Endodermal cell (in vitro differentiated cells): ENCODE measurements at regions not wholly inside any gene's neighbourhood (a gene's known extent, or its start where the extent isn't known, plus 50 kb on each side); places are given as distances from the start of the nearest gene placed in this dataset.

ENCODE experiments used
- DNase-seq: peaks from one replicate; pipeline ENCODE4 v3.0.0-alpha.2; 2017
- H3K27ac ChIP-seq: 2 replicates; pipeline ENCODE4 v1.5.1; 2013; ENCODE audit warnings: mild to moderate bottlenecking, low read depth, low read length, moderate library complexity
- H3K27me3 ChIP-seq: 2 replicates; pipeline ENCODE4 v1.6.1; 2013; ENCODE audit warnings: mild to moderate bottlenecking, low read length, moderate library complexity; ENCODE audit not compliant: insufficient read depth, control insufficient read depth, poor library complexity, severe bottlenecking
- H3K36me3 ChIP-seq: 2 replicates; pipeline ENCODE4 v1.7.0; 2013; ENCODE audit warnings: mild to moderate bottlenecking, low read length, moderate library complexity; ENCODE audit not compliant: control insufficient read depth, insufficient read depth
- H3K4me1 ChIP-seq: one replicate; pipeline ENCODE4 v1.7.0; 2013; ENCODE audit warnings: low read length; ENCODE audit not compliant: control insufficient read depth, insufficient read depth
- H3K4me3 ChIP-seq: 2 replicates; pipeline ENCODE4 v1.5.1; 2013; ENCODE audit warnings: mild to moderate bottlenecking, low read length, moderate library complexity
- H3K9ac ChIP-seq: 2 replicates; pipeline ENCODE4 v1.6.1; 2013; ENCODE audit warnings: mild to moderate bottlenecking, low read length, moderate library complexity; ENCODE audit not compliant: poor library complexity, severe bottlenecking; ENCODE audit errors: extremely low read depth
- H3K9me3 ChIP-seq: 2 replicates; pipeline ENCODE4 v1.6.1; 2013; ENCODE audit warnings: mild to moderate bottlenecking, low read length, moderate library complexity; ENCODE audit not compliant: control insufficient read depth
- H3K27ac Mint-ChIP-seq: 2 replicates; pipeline ENCODE4 v1.8.0; 2020; ENCODE audit warnings: mixed read lengths
- H3K27me3 Mint-ChIP-seq: 2 replicates; pipeline ENCODE4 v1.8.0; 2021; ENCODE audit warnings: mild to moderate bottlenecking, mixed read lengths; ENCODE audit not compliant: insufficient read depth
- H3K36me3 Mint-ChIP-seq: 2 replicates; pipeline ENCODE4 v1.8.0; 2020; ENCODE audit warnings: low read depth, mixed read lengths
- H3K4me1 Mint-ChIP-seq: 2 replicates; pipeline ENCODE4 v1.8.0; 2020; ENCODE audit warnings: mixed read lengths
- H3K4me3 Mint-ChIP-seq: 2 replicates; pipeline ENCODE4 v1.8.0; 2020; ENCODE audit warnings: mild to moderate bottlenecking, moderate library complexity, mixed read lengths
- H3K9me3 Mint-ChIP-seq: 2 replicates; pipeline ENCODE4 v1.8.0; 2020; ENCODE audit warnings: mild to moderate bottlenecking, mixed read lengths
- CTCF ChIP-seq: fragments of 200-600 bp; sonication (generic); conservative IDR thresholded peaks from 2 replicates; pipeline ENCODE4 v1.5.0; 2021; ENCODE audit warnings: antibody characterized with exemption, mild to moderate bottlenecking
- WGBS, 2 experiments: methylation state at CpG; one replicate each; pipeline versions ENCODE4 v1.1.5 to v1.1.7; 2013; ENCODE audit warnings: missing lambda C conversion rate in 2 of 2, mixed read lengths in 1 of 2; ENCODE audit not compliant: insufficient coverage in 1 of 2, insufficient read length in 1 of 2; 5-methylcytosine and 5-hydroxymethylcytosine counted together

- no peaks in the 10 kb centered on the region for H3K36me3 Mint-ChIP-seq
- WGBS, 2 experiments: 95 to 96% methylated on average over 23 to 25 of the region's 25 CpGs
These were observed 313.1 kb upstream of the ERCC4 start for GRCh38 chr16:13606804-13607203.

GRCh38 chr16:13607289-13607688, 312.7 kb upstream of the ERCC4 start:
- Histone ChIP-seq H3K27ac (no peak overlapping the region), H3K27me3 (peaks cover 22% of the 10 kb centered on the region), H3K4me3 (no peak overlapping the region), H3K4me1 (peaks cover 21% of the 10 kb centered on the region), H3K36me3 (no peaks in the 10 kb centered on the region), H3K9me3 (no peaks in the 10 kb centered on the region), H3K9ac (no peak overlapping the region)
- no peak for DNase-seq
- 88 to 93% methylated on average over 14 to 17 of the region's 17 CpGs for WGBS, 2 experiments
- no peak for TF ChIP-seq CTCF
- no peaks in the 10 kb centered on the region for H3K36me3 Mint-ChIP-seq
- peaks cover 43% of the 10 kb centered on the region for H3K4me1 Mint-ChIP-seq
- no peaks in the 10 kb centered on the region for H3K9me3 Mint-ChIP-seq
- no peak overlapping the region for H3K27ac Mint-ChIP-seq
- no peak overlapping the region for H3K4me3 Mint-ChIP-seq
- H3K27me3 Mint-ChIP-seq: peaks cover 9% of the 10 kb centered on the region

More at GRCh38 chr16:13606804-13607203, 313.1 kb upstream of the ERCC4 start:
- no peak for DNase-seq
- no peak overlapping the region for H3K4me3 ChIP-seq
- Mint-ChIP-seq H3K27ac (no peak overlapping the region), H3K4me3 (no peak overlapping the region), H3K27me3 (peaks cover 14% of the 10 kb centered on the region), H3K9me3 (no peaks in the 10 kb centered on the region), H3K4me1 (peaks cover 43% of the 10 kb centered on the region)
- H3K36me3 ChIP-seq: no peaks in the 10 kb centered on the region
- H3K9ac ChIP-seq: no peak overlapping the region
- peaks cover 21% of the 10 kb centered on the region for H3K4me1 ChIP-seq
- H3K27me3 ChIP-seq: peaks cover 27% of the 10 kb centered on the region
- no peak for TF ChIP-seq CTCF
- no peaks in the 10 kb centered on the region for H3K9me3 ChIP-seq
- H3K27ac ChIP-seq: no peak overlapping the region

- peak overlapping the region; percentile 67 for H3K27ac Mint-ChIP-seq
- H3K9ac ChIP-seq: no peak overlapping the region
- H3K36me3 Mint-ChIP-seq: no peaks in the 10 kb centered on the region
- H3K36me3 ChIP-seq: no peaks in the 10 kb centered on the region
- peak; percentile 68 for DNase-seq
- no peaks in the 10 kb centered on the region for H3K9me3 ChIP-seq
- TF ChIP-seq CTCF: no peak
- H3K4me3 Mint-ChIP-seq: no peak overlapping the region
- no peaks in the 10 kb centered on the region for H3K27me3 ChIP-seq
- peaks cover 11% of the 10 kb centered on the region for H3K4me1 ChIP-seq
- peaks cover 2% of the 10 kb centered on the region for H3K9me3 Mint-ChIP-seq
- 34 to 61% methylated on average over 4 to 7 of the region's 7 CpGs for WGBS, 2 experiments
- H3K27me3 Mint-ChIP-seq: peaks cover under 1% of the 10 kb centered on the region
- H3K4me3 ChIP-seq: peak overlapping the region; percentile 10
- H3K27ac ChIP-seq: no peak overlapping the region
- H3K4me1 Mint-ChIP-seq: peaks cover 36% of the 10 kb centered on the region
These were observed 308.4 kb upstream of the ERCC4 start for GRCh38 chr16:13611596-13611995.
